IMR-90 (cell line): ENCODE measurements at regions not wholly inside any gene's neighbourhood (a gene's known extent, or its start where the extent isn't known, plus 50 kb on each side); places are given as distances from the start of the nearest gene placed in this dataset.

Experiments used
- ATAC-seq: fragments of 200-7000 bp; cut with Tn5 transposase; 2 replicates; pipeline ENCODE4 v1.9.1; 2020; ENCODE audit warnings: low read depth, mild to moderate bottlenecking, moderate library complexity
- BruUV-seq: library from RNA; stranded (reverse); fragments of 400-500 nt; replicated peaks from 2 replicates; lab custom pipeline; 2021; lab: Mats Ljungman, UMichigan
- CTCF ChIA-PET: fragments of 300-600 bp; formaldehyde crosslinking; extraction: SDS; loops from one replicate; lab custom pipeline; 2021; ENCODE audit warnings: antibody characterized with exemption; lab: Yijun Ruan, JAX
- POLR2A ChIA-PET: fragments of 300-600 bp; sonication (Branson Sonifier 250); formaldehyde crosslinking; loops from one replicate; lab custom pipeline; 2022; ENCODE audit warnings: antibody characterized with exemption; ENCODE audit not compliant: unreplicated experiment; lab: Charles Lee
- DNase-seq: peaks from one replicate; pipeline ENCODE4 v3.0.0; 2013
- H2AFZ ChIP-seq: replicated peaks from 2 replicates; pipeline ENCODE3; 2013; ENCODE audit warnings: low read length, mild to moderate bottlenecking; ENCODE audit not compliant: poor library complexity
- H2AK5ac ChIP-seq: 2 replicates; pipeline ENCODE4 v1.6.1; 2013; ENCODE audit warnings: low read depth, low read length, inconsistent platforms
- H2AK9ac ChIP-seq: replicated peaks from 2 replicates; pipeline ENCODE3; 2013; ENCODE audit warnings: mild to moderate bottlenecking, low read depth, low read length, moderate library complexity; ENCODE audit not compliant: poor library complexity
- H2BK120ac ChIP-seq: 2 replicates; pipeline ENCODE4 v1.6.1; 2013; ENCODE audit warnings: low read depth, low read length, inconsistent platforms
- H2BK15ac ChIP-seq: 3 replicates; pipeline ENCODE4 v1.6.1; 2013; ENCODE audit warnings: low read depth, low read length, inconsistent platforms
- H2BK20ac ChIP-seq: 2 replicates; pipeline ENCODE4 v1.6.1; 2013; ENCODE audit warnings: low read depth, mild to moderate bottlenecking, inconsistent platforms, low read length, moderate library complexity
- H2BK5ac ChIP-seq: 2 replicates; pipeline ENCODE4 v1.6.1; 2013; ENCODE audit warnings: mild to moderate bottlenecking, low read depth, low read length, inconsistent platforms; ENCODE audit not compliant: poor library complexity, severe bottlenecking
- H3K14ac ChIP-seq: replicated peaks from 2 replicates; pipeline ENCODE4 v1.6.1; 2013; ENCODE audit warnings: low read depth, low read length, inconsistent platforms
- H3K18ac ChIP-seq: 2 replicates; pipeline ENCODE4 v1.6.1; 2013; ENCODE audit warnings: low read depth, low read length, control low read depth
- H3K23ac ChIP-seq: 2 replicates; pipeline ENCODE4 v1.6.1; 2013; ENCODE audit warnings: low read depth, low read length, inconsistent platforms
- H3K27ac ChIP-seq: 2 replicates; pipeline ENCODE4 v1.5.1; 2013; ENCODE audit warnings: mild to moderate bottlenecking, control low read depth, low read length; ENCODE audit not compliant: insufficient read depth
- H3K27me3 ChIP-seq: 2 replicates; pipeline ENCODE4 v1.6.1; 2013; ENCODE audit warnings: low read length; ENCODE audit not compliant: control insufficient read depth, insufficient read depth
- H3K36me3 ChIP-seq: 2 replicates; pipeline ENCODE4 v1.6.1; 2013; ENCODE audit warnings: low read length, mixed read lengths; ENCODE audit not compliant: control insufficient read depth, insufficient read depth
- H3K4ac ChIP-seq: 2 replicates; pipeline ENCODE4 v1.6.1; 2013; ENCODE audit warnings: low read depth, low read length, inconsistent platforms
- H3K4me1 ChIP-seq: 2 replicates; pipeline ENCODE4 v1.6.1; 2013; ENCODE audit warnings: low read length, mixed read lengths; ENCODE audit not compliant: control insufficient read depth, insufficient read depth
- H3K4me2 ChIP-seq: 2 replicates; pipeline ENCODE4 v1.6.1; 2013; ENCODE audit warnings: low read depth, mild to moderate bottlenecking, control low read depth, low read length, moderate library complexity
- H3K4me3 ChIP-seq: 2 replicates; pipeline ENCODE4 v1.5.1; 2013; ENCODE audit warnings: low read depth, mild to moderate bottlenecking, control low read depth, low read length, moderate library complexity; ENCODE audit not compliant: insufficient read depth
- H3K56ac ChIP-seq: 2 replicates; pipeline ENCODE4 v1.6.1; 2013; ENCODE audit warnings: low read length, inconsistent platforms; ENCODE audit not compliant: insufficient read depth; ENCODE audit errors: extremely low read depth
- H3K79me1 ChIP-seq, 2 experiments: 2 replicates each; pipeline ENCODE4 v1.6.1; 2013; ENCODE audit warnings: low read length in 2 of 2, inconsistent platforms in 1 of 2, low read depth in 1 of 2
- H3K9ac ChIP-seq: 2 replicates; pipeline ENCODE4 v1.6.1; 2013; ENCODE audit warnings: low read depth, low read length, control low read depth
- H3K9me1 ChIP-seq: 2 replicates; pipeline ENCODE4 v1.6.1; 2013; ENCODE audit warnings: low read length, inconsistent platforms; ENCODE audit not compliant: insufficient read depth
- H3K9me3 ChIP-seq: 2 replicates; pipeline ENCODE4 v1.6.1; 2013; ENCODE audit warnings: low read length; ENCODE audit not compliant: control insufficient read depth, insufficient read depth
- H4K20me1 ChIP-seq: 2 replicates; pipeline ENCODE4 v1.6.1; 2013; ENCODE audit warnings: low read length, inconsistent platforms; ENCODE audit not compliant: insufficient read depth
- H4K5ac ChIP-seq: 2 replicates; pipeline ENCODE4 v1.6.1; 2013; ENCODE audit warnings: mild to moderate bottlenecking, low read depth, low read length, control low read depth
- H4K8ac ChIP-seq, 2 experiments: 2 replicates each; pipeline ENCODE4 v1.6.1; 2013; ENCODE audit warnings: low read depth in 2 of 2, low read length in 2 of 2, control low read depth in 1 of 2, inconsistent platforms in 1 of 2
- H4K91ac ChIP-seq: 2 replicates; pipeline ENCODE4 v1.6.1; 2013; ENCODE audit warnings: low read depth, low read length, inconsistent platforms; ENCODE audit not compliant: insufficient read depth
- MAZ ChIP-seq: IDR thresholded peaks from 2 replicates; pipeline ENCODE4 v1.6.1; 2012; ENCODE audit warnings: low read depth, mild to moderate bottlenecking, low read length, improper control_type of control experiment, moderate library complexity, borderline replicate concordance
- USF2 ChIP-seq: fragments of 150-350 bp; IDR thresholded peaks from 2 replicates; pipeline ENCODE4 v1.6.1; 2017; ENCODE audit warnings: mild to moderate bottlenecking, antibody characterized with exemption, low read length, low read depth
- WGBS, 2 experiments: methylation state at CpG; one replicate each; pipeline versions ENCODE4 v1.1.5 to v1.1.7; 2013; ENCODE audit warnings: missing lambda C conversion rate in 2 of 2; ENCODE audit not compliant: insufficient read length in 1 of 2; ENCODE audit errors: extremely low coverage in 2 of 2; 5-methylcytosine and 5-hydroxymethylcytosine counted together
- dilution Hi-C: fragments of 300-500 bp; cut with HindIII; formaldehyde crosslinking; loops from one replicate; pipeline ENCODE4 v1.14.3; 2018; ENCODE audit warnings: low sequenced_read_pairs; ENCODE audit not compliant: unreplicated experiment
- in situ Hi-C: fragments of 300-500 bp; cut with MboI; formaldehyde crosslinking; loops from 3 replicates; pipeline ENCODE4 v1.14.3; 2019; ENCODE audit warnings: low sequenced_read_pairs, inconsistent platforms, mixed read lengths
- intact Hi-C: fragments of 100-400 bp; cut with micrococcal nuclease; formaldehyde crosslinking; loops from 2 replicates; pipeline ENCODE4 v1.10.0; 2022

GRCh38 chr10:78462726-78463228 lies 429.1 kb downstream of the RPS24 start:
- no peak overlapping the region for H2BK120ac ChIP-seq
- peaks cover 10% of the 10 kb centered on the region for H3K4me1 ChIP-seq
- no peak overlapping the region; the same call in 1 of the 2 replicates for H4K91ac ChIP-seq
- H3K9ac ChIP-seq = no peak overlapping the region
- H3K4me2 ChIP-seq = no peak overlapping the region
- ATAC-seq (0 out of 2 replicates have a peak, but pooled peaks have one; percentile 8), DNase-seq (peak; percentile 47)
- no peak overlapping the region for H3K4ac ChIP-seq
- no peaks in the 10 kb centered on the region for H3K79me1 ChIP-seq
- H4K20me1 ChIP-seq = no peaks in the 10 kb centered on the region
- in situ Hi-C loops (no loop called here), intact Hi-C loops (no loop called here), dilution Hi-C loops (no loop called here)
- no peaks in the 10 kb centered on the region for H3K27me3 ChIP-seq
- no peak overlapping the region for H3K4me3 ChIP-seq
- no peak overlapping the region for H2BK5ac ChIP-seq
- CTCF ChIA-PET = no interaction called here
- WGBS, 2 experiments = 80% methylated on average over 1 of the region's 7 CpGs; no CpG with 5 or more reads in 1 of the 2 experiments
- H2AK9ac ChIP-seq = peak overlapping the region; percentile 60
- H3K18ac ChIP-seq = no peak overlapping the region
- no peak for TF ChIP-seq USF2
- peak; percentile 74 for TF ChIP-seq MAZ
- POLR2A ChIA-PET = no interaction called here
- H2AK5ac ChIP-seq = no peak overlapping the region
- H2AFZ ChIP-seq = peak overlapping the region; percentile 53
- H3K36me3 ChIP-seq = no peaks in the 10 kb centered on the region
- H3K27ac ChIP-seq = no peak overlapping the region
- H3K14ac ChIP-seq = no peak overlapping the region
- H4K5ac ChIP-seq = no peak overlapping the region
- H2BK15ac ChIP-seq = peak overlapping the region; percentile 43; the same call in 1 of the 3 replicates
- no peaks in the 10 kb centered on the region for H3K9me3 ChIP-seq
- no peak overlapping the region for H4K8ac ChIP-seq
- H2BK20ac ChIP-seq = 0 out of 2 replicates have a peak overlapping the region, but pooled peaks have one; percentile 5
- no peak overlapping the region for H3K56ac ChIP-seq
- H3K23ac ChIP-seq = no peak overlapping the region
- BruUV-seq = no TSS peak
- H3K9me1 ChIP-seq = peaks cover 12% of the 10 kb centered on the region
